ENCODE measurements at regions not wholly inside any gene's neighbourhood (a gene's known extent, or its start where the extent isn't known, plus 50 kb on each side); places are given as distances from the start of the nearest gene placed in this dataset.

GRCh38 chr12:67925552-67925951 is 63.7 kb upstream of the IFNG-AS1 start:
- TF ChIP-seq POLR2A (IDR thresholded peaks at IDR 0.05; ENCODE audit: low read depth) (no peak), EP300 (IDR thresholded peaks at IDR 0.05) (no peak), CTCF (IDR thresholded peaks at IDR 0.05) (no peak)

All from esophagus muscularis mucosa (tissue), 4 donors.